Liver (tissue), 7 donors: ENCODE measurements at regions not wholly inside any gene's neighbourhood (a gene's known extent, or its start where the extent isn't known, plus 50 kb on each side); places are given as distances from the start of the nearest gene placed in this dataset.
"Not testable (repeated sequence)": the region's sequence is repeated elsewhere in the genome, so short reads cannot be mapped to it uniquely, and the experiment has no call there.

Source experiments
- DNase-seq: peaks from one replicate; pipeline ENCODE4 v3.0.0-alpha.2; 2017; ENCODE audit warnings: low spot score
- H3K27ac ChIP-seq, 2 donors: one replicate each; pipeline ENCODE4 v1.7.0; 2013; ENCODE audit warnings: inconsistent platforms in 2 of 2, low read length in 2 of 2, control low read depth in 1 of 2, low read depth in 1 of 2, mild to moderate bottlenecking in 1 of 2
- H3K27me3 ChIP-seq, 4 donors: one replicate each; pipeline versions ENCODE4 v1.6.1 to v1.7.0; 2013; ENCODE audit warnings: low read length in 3 of 4, inconsistent platforms in 1 of 4, mild to moderate bottlenecking in 1 of 4, moderate library complexity in 1 of 4; ENCODE audit not compliant: control insufficient read depth in 4 of 4, insufficient read depth in 4 of 4
- H3K36me3 ChIP-seq, 4 donors: one replicate each; pipeline versions ENCODE4 v1.6.1 to v1.7.0; 2013; ENCODE audit warnings: low read length in 3 of 4, mild to moderate bottlenecking in 3 of 4, low read depth in 1 of 4, moderate library complexity in 1 of 4; ENCODE audit not compliant: control insufficient read depth in 4 of 4, insufficient read depth in 3 of 4
- H3K4me1 ChIP-seq, 4 donors: one replicate each; pipeline versions ENCODE4 v1.6.1 to v1.7.0; 2013; ENCODE audit warnings: low read length in 3 of 4, mild to moderate bottlenecking in 3 of 4, moderate library complexity in 1 of 4; ENCODE audit not compliant: control insufficient read depth in 4 of 4, insufficient read depth in 4 of 4
- H3K4me3 ChIP-seq, 3 donors: one replicate each; pipeline versions ENCODE4 v1.6.1 to v1.7.0; 2013; ENCODE audit warnings: low read length in 3 of 3, control low read depth in 1 of 3, low read depth in 1 of 3, mild to moderate bottlenecking in 1 of 3
- H3K9ac ChIP-seq, 2 donors: one replicate each; pipeline ENCODE4 v1.7.0; 2013; ENCODE audit warnings: low read length in 2 of 2, mild to moderate bottlenecking in 2 of 2, moderate library complexity in 2 of 2, control low read depth in 1 of 2, low read depth in 1 of 2
- H3K9me3 ChIP-seq, 4 donors: one replicate each; pipeline versions ENCODE4 v1.6.1 to v1.7.0; 2013; ENCODE audit warnings: low read length in 3 of 4; ENCODE audit not compliant: control insufficient read depth in 4 of 4
- ATF3 ChIP-seq: IDR thresholded peaks from 2 replicates; pipeline ENCODE4 v1.6.1; 2016; ENCODE audit warnings: antibody characterized with exemption
- EGR1 ChIP-seq, 2 donors: IDR thresholded peaks; 2 replicates each; pipeline ENCODE4 v1.6.1; 2016 to 2018; ENCODE audit warnings: antibody characterized with exemption in 2 of 2, low read depth in 2 of 2
- FOXA2 ChIP-seq: IDR thresholded peaks from 2 replicates; pipeline ENCODE4 v1.6.1; 2016; ENCODE audit warnings: antibody characterized with exemption
- JUND ChIP-seq, 2 donors: IDR thresholded peaks; 2 replicates each; pipeline ENCODE4 v1.6.1; 2016; ENCODE audit warnings: antibody characterized with exemption in 2 of 2
- MAX ChIP-seq: IDR thresholded peaks from 2 replicates; pipeline ENCODE4 v1.6.1; 2016; ENCODE audit warnings: antibody characterized with exemption
- NR2F2 ChIP-seq: IDR thresholded peaks from 2 replicates; pipeline ENCODE4 v1.6.1; 2016; ENCODE audit warnings: antibody characterized with exemption
- REST ChIP-seq: IDR thresholded peaks from 2 replicates; pipeline ENCODE4 v1.6.1; 2016; ENCODE audit warnings: antibody characterized with exemption, mild to moderate bottlenecking
- RXRA ChIP-seq, 2 donors: IDR thresholded peaks; 2 replicates each; pipeline ENCODE4 v1.6.1; 2017 to 2018; ENCODE audit warnings: antibody characterized with exemption in 2 of 2, mild to moderate bottlenecking in 1 of 2
- YY1 ChIP-seq: IDR thresholded peaks from 2 replicates; pipeline ENCODE4 v1.6.1; 2016; ENCODE audit warnings: antibody characterized with exemption, mild to moderate bottlenecking
- ZBTB33 ChIP-seq: IDR thresholded peaks from 2 replicates; pipeline ENCODE4 v1.6.1; 2016; ENCODE audit warnings: antibody characterized with exemption
- WGBS: extraction: QIAGEN DNeasy Blood & Tissue Kit; methylation state at CpG from one replicate; pipeline ENCODE4 v1.1.7; 2013; 5-methylcytosine and 5-hydroxymethylcytosine counted together
- donor health status: healthy.
- donor health status: healthy.
- donor health status: healthy.
- donor health status: healthy.

- no peak for TF ChIP-seq REST
Measured at GRCh38 chr7:27010068-27010467, 85.7 kb downstream of the HOXA1 start (continued).

- no peak overlapping the region for H3K4me3 ChIP-seq
- peaks cover 0 to 10% (median 3%) of the 10 kb centered on the region in 4 donors for H3K9me3 ChIP-seq
- 85% methylated on average over 6 of the region's 6 CpGs for WGBS
- H3K27ac ChIP-seq: no peak overlapping the region
- no peaks in the 10 kb centered on the region for H3K27me3 ChIP-seq
- no peak overlapping the region for H3K9ac ChIP-seq
- no peaks in the 10 kb centered on the region for H3K4me1 ChIP-seq
- TF ChIP-seq ZBTB33 (no peak), YY1 (no peak), RXRA (IDR thresholded peaks at IDR 0.05) (no peak), FOXA2 (no peak), MAX (no peak), NR2F2 (no peak), REST (no peak), ATF3 (no peak), EGR1 (IDR thresholded peaks at IDR 0.05; ENCODE audit: low read depth in 2 of 2) (no peak), JUND (IDR thresholded peaks at IDR 0.05) (no peak)
- DNase-seq: peak; percentile 54
- H3K36me3 ChIP-seq: no peaks in the 10 kb centered on the region
Measured at GRCh38 chr7:27000496-27000895, 95.3 kb downstream of the HOXA1 start.

- not testable (repeated sequence) for H3K4me1 ChIP-seq, H3K36me3 ChIP-seq, H3K27me3 ChIP-seq, DNase-seq, H3K27ac ChIP-seq, H3K4me3 ChIP-seq, H3K9me3 ChIP-seq, H3K9ac ChIP-seq
- WGBS: 77% methylated on average over 3 of the region's 3 CpGs
Measured at GRCh38 chr7:26998284-26998683, 97.5 kb downstream of the HOXA1 start.
